ENCODE measurements at regions not wholly inside any gene's neighbourhood (a gene's known extent, or its start where the extent isn't known, plus 50 kb on each side); places are given as distances from the start of the nearest gene placed in this dataset.
A peak's percentile ranks its signal among the peaks of the same experiment; 100 is the strongest.

DNA sequence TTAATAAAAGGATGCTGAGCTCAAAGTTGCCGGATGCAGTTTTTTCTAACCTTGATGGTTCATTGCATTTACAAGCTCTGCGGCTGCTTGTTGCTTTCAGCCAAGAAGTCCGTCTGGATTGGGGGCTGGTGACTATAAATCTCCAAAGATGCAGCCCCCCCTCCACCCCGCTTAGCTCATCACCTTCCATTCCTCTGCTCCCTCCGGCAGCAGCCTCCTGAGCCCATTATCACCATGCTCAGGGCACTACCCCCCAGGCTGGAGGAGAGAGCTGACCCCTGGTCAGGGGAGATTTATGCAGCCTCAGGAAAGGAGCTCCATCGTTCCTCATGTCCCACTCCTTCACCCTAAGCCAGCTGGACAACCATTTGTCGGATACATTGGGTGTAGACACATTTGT is 55.3 kb upstream of the ZRANB1 start:
- DNase-seq (peak in 1 of 3 donors; percentile 36), ATAC-seq (no peak)
- intact Hi-C loops (cut with DNase I) = no loop called here
- Histone ChIP-seq H3K4me3 (no peak overlapping the region), H3K27ac (no peak overlapping the region), H3K36me3 (no peaks in the 10 kb centered on the region), H3K27me3 (no peaks in the 10 kb centered on the region), H3K4me1 (no peaks in the 10 kb centered on the region), H3K9me3 (no peaks in the 10 kb centered on the region)
- WGBS (ENCODE audit: insufficient coverage, low coverage, low lambda C conversion rate, missing lambda C conversion rate) = 70% methylated on average over 2 of the region's 7 CpGs
- no peak for TF ChIP-seq POLR2A (IDR thresholded peaks at IDR 0.05)
- TF ChIP-seq, protein P1, sequence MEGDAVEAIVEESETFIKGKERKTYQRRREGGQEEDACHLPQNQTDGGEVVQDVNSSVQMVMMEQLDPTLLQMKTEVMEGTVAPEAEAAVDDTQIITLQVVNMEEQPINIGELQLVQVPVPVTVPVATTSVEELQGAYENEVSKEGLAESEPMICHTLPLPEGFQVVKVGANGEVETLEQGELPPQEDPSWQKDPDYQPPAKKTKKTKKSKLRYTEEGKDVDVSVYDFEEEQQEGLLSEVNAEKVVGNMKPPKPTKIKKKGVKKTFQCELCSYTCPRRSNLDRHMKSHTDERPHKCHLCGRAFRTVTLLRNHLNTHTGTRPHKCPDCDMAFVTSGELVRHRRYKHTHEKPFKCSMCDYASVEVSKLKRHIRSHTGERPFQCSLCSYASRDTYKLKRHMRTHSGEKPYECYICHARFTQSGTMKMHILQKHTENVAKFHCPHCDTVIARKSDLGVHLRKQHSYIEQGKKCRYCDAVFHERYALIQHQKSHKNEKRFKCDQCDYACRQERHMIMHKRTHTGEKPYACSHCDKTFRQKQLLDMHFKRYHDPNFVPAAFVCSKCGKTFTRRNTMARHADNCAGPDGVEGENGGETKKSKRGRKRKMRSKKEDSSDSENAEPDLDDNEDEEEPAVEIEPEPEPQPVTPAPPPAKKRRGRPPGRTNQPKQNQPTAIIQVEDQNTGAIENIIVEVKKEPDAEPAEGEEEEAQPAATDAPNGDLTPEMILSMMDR (IDR thresholded peaks at IDR 0.05) = no peak

DNA sequence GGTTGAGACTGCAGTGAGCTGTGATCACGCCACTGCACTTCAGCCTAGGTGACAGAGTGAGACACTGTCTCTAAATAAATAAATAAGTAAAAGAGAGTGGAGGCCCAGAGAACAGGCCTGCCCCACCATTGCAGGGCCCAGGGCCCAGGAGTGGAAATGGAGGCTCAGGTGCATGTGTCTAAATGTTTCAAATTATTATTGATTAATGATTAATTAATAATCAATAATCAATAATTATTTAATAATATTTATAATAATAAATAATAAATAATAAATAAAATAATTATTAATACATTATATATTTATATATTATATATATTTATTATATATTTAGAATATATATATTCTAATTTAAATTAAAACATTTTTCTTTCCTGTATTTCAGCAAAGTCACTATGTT is 53.7 kb upstream of the ZRANB1 start:
- Histone ChIP-seq H3K27ac (no peak overlapping the region), H3K9me3 (no peaks in the 10 kb centered on the region), H3K4me3 (no peak overlapping the region), H3K4me1 (no peaks in the 10 kb centered on the region), H3K27me3 (no peaks in the 10 kb centered on the region), H3K36me3 (no peaks in the 10 kb centered on the region)
- intact Hi-C loops (cut with DNase I) = no loop called here
- ATAC-seq = no peak
- no peak for DNase-seq
- no CpG with 5 or more reads among the region's 1 CpG for WGBS (ENCODE audit: insufficient coverage, low coverage, low lambda C conversion rate, missing lambda C conversion rate)
- TF ChIP-seq POLR2A (IDR thresholded peaks at IDR 0.05) = no peak

DNA sequence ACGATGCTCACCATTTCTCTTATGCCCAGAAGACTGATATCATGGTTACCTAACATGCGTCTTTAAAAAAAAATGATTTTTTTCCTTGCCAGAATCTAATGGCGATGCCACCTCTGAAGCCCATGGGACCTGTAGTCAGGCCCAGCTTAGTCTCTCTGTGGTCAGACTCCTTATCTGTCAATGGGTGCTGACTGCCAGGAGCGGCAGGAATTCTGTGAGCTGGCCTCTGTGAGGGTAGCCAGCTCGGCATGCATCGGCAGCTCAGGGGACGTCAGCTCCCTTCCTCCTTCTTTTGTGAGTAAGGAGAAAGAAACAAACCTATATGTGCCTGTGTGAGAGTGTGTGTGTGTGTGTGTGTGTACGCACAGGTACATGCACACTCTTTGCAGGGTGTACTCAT is 49.9 kb upstream of the ZRANB1 start:
- peak in 1 of 3 donors; percentile 40 for DNase-seq
- Histone ChIP-seq H3K27me3 (no peaks in the 10 kb centered on the region), H3K36me3 (no peaks in the 10 kb centered on the region), H3K4me1 (no peaks in the 10 kb centered on the region), H3K9me3 (no peaks in the 10 kb centered on the region), H3K4me3 (no peak overlapping the region), H3K27ac (no peak overlapping the region)
- 72% methylated on average over 7 of the region's 8 CpGs for WGBS (ENCODE audit: insufficient coverage, low coverage, low lambda C conversion rate, missing lambda C conversion rate)
- intact Hi-C loops (cut with DNase I) = no loop called here
- TF ChIP-seq, protein P1 (IDR thresholded peaks at IDR 0.05) = no peak
- TF ChIP-seq POLR2A (IDR thresholded peaks at IDR 0.05) = no peak
- peak in 1 of 4 donors; percentile 25 for ATAC-seq
